Endothelial cell of umbilical vein (primary cell): ENCODE measurements at regions not wholly inside any gene's neighbourhood (a gene's known extent, or its start where the extent isn't known, plus 50 kb on each side); places are given as distances from the start of the nearest gene placed in this dataset.

ENCODE experiments used
- BruUV-seq: library from RNA; stranded (reverse); fragments of 400-500 nt; replicated peaks from 2 replicates; lab custom pipeline; 2021; lab: Mats Ljungman, UMichigan
- CTCF ChIA-PET: fragments of 300-600, 350-600 bp; sonication (Branson Sonifier 250); formaldehyde crosslinking; loops from one replicate; lab custom pipeline; 2021; ENCODE audit warnings: antibody characterized with exemption, inconsistent platforms; lab: Charles Lee
- POLR2A ChIA-PET: fragments of 300-600, 350-600 bp; sonication (Branson Sonifier 250); formaldehyde crosslinking; loops from one replicate; lab custom pipeline; 2021; ENCODE audit warnings: antibody characterized with exemption, inconsistent platforms; lab: Charles Lee
- DNase-seq: peaks from one replicate; pipeline ENCODE4 v3.0.0-alpha.2; 2011; ENCODE audit warnings: low read depth, low spot score
- FAIRE-seq: peaks from 2 replicates; lab custom pipeline; 2011; peaks lifted over from hg19 to GRCh38; lab: Jason Lieb, UNC
- H2AFZ ChIP-seq: 2 replicates; pipeline ENCODE4 v1.6.0; 2012; ENCODE audit warnings: low read depth, low read length, control low read depth, inconsistent platforms
- H3K27ac ChIP-seq: 2 replicates; pipeline ENCODE4 v1.5.1; 2011; ENCODE audit warnings: low read depth, mild to moderate bottlenecking, control low read depth, low read length, moderate library complexity; ENCODE audit not compliant: insufficient read depth
- H3K27me3 ChIP-seq, 2 experiments: 2 replicates each; pipeline versions ENCODE4 v1.6.0 to v1.6.1; 2011; ENCODE audit warnings: low read length in 2 of 2, mixed read lengths in 1 of 2; ENCODE audit not compliant: control insufficient read depth in 2 of 2, insufficient read depth in 2 of 2
- H3K36me3 ChIP-seq, 2 experiments: 2 replicates in 1 of 2; 3 replicates in 1 of 2; pipeline ENCODE4 v1.5.1; 2011; ENCODE audit warnings: low read length in 2 of 2, mild to moderate bottlenecking in 1 of 2, moderate library complexity in 1 of 2; ENCODE audit not compliant: control insufficient read depth in 2 of 2, insufficient read depth in 2 of 2; ENCODE audit errors: extremely low read depth in 1 of 2
- H3K4me1 ChIP-seq: 3 replicates; pipeline ENCODE4 v1.5.1; 2011; ENCODE audit warnings: mild to moderate bottlenecking, low read length; ENCODE audit not compliant: control insufficient read depth, insufficient read depth; ENCODE audit errors: extremely low read depth
- H3K4me2 ChIP-seq: 2 replicates; pipeline ENCODE4 v1.6.1; 2011; ENCODE audit warnings: low read length, control low read depth, mixed read lengths; ENCODE audit not compliant: insufficient read depth
- H3K4me3 ChIP-seq, 3 experiments: fragments of 200-600 bp in 1 of 3; sonication (generic), shearing (Covaris generic) in 1 of 3; replicated peaks in 1 of 3; 2 replicates each; pipeline ENCODE4 v1.5.1; 2011 to 2016; ENCODE audit warnings: control low read depth in 3 of 3, low read length in 3 of 3, mild to moderate bottlenecking in 2 of 3, inconsistent platforms in 1 of 3, low read depth in 1 of 3, moderate library complexity in 1 of 3; ENCODE audit not compliant: insufficient read depth in 1 of 3
- H3K79me2 ChIP-seq: 2 replicates; pipeline ENCODE4 v1.6.0; 2012; ENCODE audit warnings: low read length, inconsistent platforms; ENCODE audit not compliant: control insufficient read depth, insufficient read depth
- H3K9ac ChIP-seq: replicated peaks from 2 replicates; pipeline ENCODE3; 2011; ENCODE audit warnings: low read length, control low read depth; ENCODE audit not compliant: insufficient read depth; ENCODE audit errors: extremely low read depth
- H3K9me1 ChIP-seq: replicated peaks from 3 replicates; pipeline ENCODE4 v1.6.0; 2011; ENCODE audit warnings: mild to moderate bottlenecking, low read length; ENCODE audit not compliant: control insufficient read depth, insufficient read depth; ENCODE audit errors: extremely low read depth
- H3K9me3 ChIP-seq: replicated peaks from 2 replicates; pipeline ENCODE4 v1.5.1; 2012; ENCODE audit warnings: low read length, inconsistent platforms; ENCODE audit not compliant: control insufficient read depth, insufficient read depth
- H4K20me1 ChIP-seq: replicated peaks from 2 replicates; pipeline ENCODE3; 2011; ENCODE audit warnings: mild to moderate bottlenecking, low read length; ENCODE audit not compliant: control insufficient read depth, insufficient read depth; ENCODE audit errors: extremely low read depth
- CTCF ChIP-seq, 2 donors: IDR thresholded peaks; 1 replicate in 1 of 2; 2 replicates in 1 of 2; pipeline ENCODE4 v1.5.1; 2011; ENCODE audit warnings: low read length in 2 of 2, mild to moderate bottlenecking in 2 of 2, moderate library complexity in 2 of 2, control low read depth in 1 of 2, inconsistent platforms in 1 of 2, low read depth in 1 of 2; ENCODE audit not compliant: insufficient read depth in 1 of 2; ENCODE audit errors: extremely low read depth in 1 of 2
- EZH2 ChIP-seq: IDR thresholded peaks from 2 replicates; pipeline ENCODE4 v1.6.1; 2012; ENCODE audit warnings: borderline replicate concordance, low read depth, mild to moderate bottlenecking, moderate library complexity, low read length, inconsistent platforms; ENCODE audit not compliant: severe bottlenecking
- FOS ChIP-seq: IDR thresholded peaks from 2 replicates; pipeline ENCODE4 v1.6.1; 2011; ENCODE audit warnings: mild to moderate bottlenecking, low read length, moderate library complexity, borderline replicate concordance; ENCODE audit not compliant: insufficient read depth
- GATA2 ChIP-seq: IDR thresholded peaks from 2 replicates; pipeline ENCODE4 v1.7.0; 2011; ENCODE audit warnings: low read depth, mild to moderate bottlenecking, moderate library complexity, mixed read lengths, low read length; ENCODE audit not compliant: insufficient read length, insufficient read depth
- JUN ChIP-seq: IDR thresholded peaks from 2 replicates; pipeline ENCODE4 v1.6.1; 2011; ENCODE audit warnings: borderline replicate concordance, low read depth; ENCODE audit not compliant: insufficient read length, insufficient read depth
- MAX ChIP-seq: IDR thresholded peaks from 2 replicates; pipeline ENCODE4 v1.6.1; 2011; ENCODE audit not compliant: insufficient read depth, insufficient read length
- MYC ChIP-seq: IDR thresholded peaks from one replicate; pipeline ENCODE4 v1.6.1; 2011; ENCODE audit warnings: mild to moderate bottlenecking, low read depth, low read length
- POLR2A ChIP-seq: IDR thresholded peaks from 2 replicates; pipeline ENCODE4 v1.6.1; 2012; ENCODE audit warnings: low read depth, mild to moderate bottlenecking, control low read depth, low read length
- POLR2AphosphoS5 ChIP-seq: IDR thresholded peaks from 2 replicates; pipeline ENCODE4 v1.6.1; 2012; ENCODE audit warnings: low read depth, mild to moderate bottlenecking, control low read depth, low read length, moderate library complexity; ENCODE audit not compliant: insufficient read depth
- dilution Hi-C: fragments of 300-500 bp; cut with MboI; formaldehyde crosslinking; loops from one replicate; pipeline ENCODE4 v1.15.0; 2019; ENCODE audit warnings: low sequenced_read_pairs; ENCODE audit not compliant: extremely low pct_ligation_motif_present
- intact Hi-C: fragments of 100-400 bp; cut with micrococcal nuclease; formaldehyde crosslinking; loops from one replicate; pipeline ENCODE4 v1.10.0; 2022

GRCh38 chr4:123524958-123525628, 128.5 kb downstream of the SPRY1 start:
- no peak for DNase-seq
- Histone ChIP-seq H3K9ac (no peak overlapping the region), H3K27me3 (peaks cover 0 to 4% of the 10 kb centered on the region in 2 experiments), H3K79me2 (no peaks in the 10 kb centered on the region), H3K9me1 (no peaks in the 10 kb centered on the region), H4K20me1 (no peaks in the 10 kb centered on the region), H3K4me3 (no peak overlapping the region), H3K27ac (no peak overlapping the region), H2AFZ (no peak overlapping the region), H3K36me3 (no peaks in the 10 kb centered on the region), H3K4me1 (no peaks in the 10 kb centered on the region), H3K4me2 (no peak overlapping the region), H3K9me3 (no peaks in the 10 kb centered on the region)
- FAIRE-seq: no peak
- intact Hi-C loops (no loop called here), dilution Hi-C loops (no loop called here)
- ChIA-PET POLR2A (no interaction called here), CTCF (interaction anchor here (0.6 to 1.1 kb wide), 2 partner anchors 19 to 492 kb away, joined by 3 read pairs; no protein-coding TSS in a partner anchor)
- no TSS peak for BruUV-seq
- TF ChIP-seq FOS: no peak
- TF ChIP-seq CTCF (IDR thresholded peaks at IDR 0.05; ENCODE audit: extremely low read depth in 1 of 2, insufficient read depth in 1 of 2, low read depth in 1 of 2, low read length in 2 of 2): no peak
- no peak for TF ChIP-seq POLR2A
- no peak for TF ChIP-seq JUN
- no peak for TF ChIP-seq GATA2
- TF ChIP-seq EZH2: no peak
- TF ChIP-seq POLR2AphosphoS5: no peak
- no peak for TF ChIP-seq MAX
- TF ChIP-seq MYC: no peak
